ENCODE measurements at regions not wholly inside any gene's neighbourhood (a gene's known extent, or its start where the extent isn't known, plus 50 kb on each side); places are given as distances from the start of the nearest gene placed in this dataset.
A peak's percentile ranks its signal among the peaks of the same experiment; 100 is the strongest.

- Mint-ChIP-seq H3K27me3 (peaks cover 20% of the 10 kb centered on the region), H3K27ac (no peak overlapping the region), H3K36me3 (ENCODE audit: insufficient read depth) (no peaks in the 10 kb centered on the region), H3K9me3 (ENCODE audit: low read depth) (peaks cover 3% of the 10 kb centered on the region), H3K4me3 (ENCODE audit: low read depth) (no peak overlapping the region), H3K4me1 (ENCODE audit: low read depth) (no peaks in the 10 kb centered on the region)
- no peak for TF ChIP-seq CTCF (IDR thresholded peaks at IDR 0.05; ENCODE audit: unreplicated experiment)
- DNase-seq (ENCODE audit: low spot score, unreplicated experiment): no peak
These were observed 85.9 kb downstream of the C16orf95 start for GRCh38 chr16:87231295-87231694.

GRCh38 chr16:87231911-87232310 lies 85.3 kb downstream of the C16orf95 start:
- no peak overlapping the region for H3K27ac Mint-ChIP-seq
- H3K4me1 Mint-ChIP-seq (ENCODE audit: low read depth): no peaks in the 10 kb centered on the region

GRCh38 chr16:87233928-87234327 lies 83.3 kb downstream of the C16orf95 start:
- peaks cover 20% of the 10 kb centered on the region for H3K27me3 Mint-ChIP-seq
- H3K9me3 Mint-ChIP-seq (ENCODE audit: low read depth): peaks cover 3% of the 10 kb centered on the region
- H3K27ac Mint-ChIP-seq: no peak overlapping the region
- TF ChIP-seq CTCF (IDR thresholded peaks at IDR 0.05; ENCODE audit: unreplicated experiment): peak; percentile 12
- H3K4me1 Mint-ChIP-seq (ENCODE audit: low read depth): no peaks in the 10 kb centered on the region
- H3K4me3 Mint-ChIP-seq (ENCODE audit: low read depth): no peak overlapping the region
- no peak for DNase-seq (ENCODE audit: low spot score, unreplicated experiment)
- no peaks in the 10 kb centered on the region for H3K36me3 Mint-ChIP-seq (ENCODE audit: insufficient read depth)

More at GRCh38 chr16:87231911-87232310, 85.3 kb downstream of the C16orf95 start:
- Mint-ChIP-seq H3K9me3 (ENCODE audit: low read depth) (peaks cover 3% of the 10 kb centered on the region), H3K36me3 (ENCODE audit: insufficient read depth) (no peaks in the 10 kb centered on the region), H3K27me3 (peaks cover 20% of the 10 kb centered on the region), H3K4me3 (ENCODE audit: low read depth) (no peak overlapping the region)
- no peak for DNase-seq (ENCODE audit: low spot score, unreplicated experiment)
- TF ChIP-seq CTCF (IDR thresholded peaks at IDR 0.05; ENCODE audit: unreplicated experiment): no peak

- DNase-seq (ENCODE audit: low spot score, unreplicated experiment): no peak
- Mint-ChIP-seq H3K9me3 (ENCODE audit: low read depth) (peaks cover 3% of the 10 kb centered on the region), H3K4me3 (ENCODE audit: low read depth) (no peak overlapping the region), H3K36me3 (ENCODE audit: insufficient read depth) (no peaks in the 10 kb centered on the region), H3K27me3 (peaks cover 17% of the 10 kb centered on the region), H3K27ac (no peak overlapping the region), H3K4me1 (ENCODE audit: low read depth) (peaks cover 3% of the 10 kb centered on the region)
- no peak for TF ChIP-seq CTCF (IDR thresholded peaks at IDR 0.05; ENCODE audit: unreplicated experiment)
These were observed 82.6 kb downstream of the C16orf95 start for GRCh38 chr16:87234601-87235000.

GRCh38 chr16:87235810-87236515 lies 81.2 kb downstream of the C16orf95 start:
- Mint-ChIP-seq H3K4me3 (ENCODE audit: low read depth) (no peak overlapping the region), H3K27me3 (peaks cover 21% of the 10 kb centered on the region), H3K9me3 (ENCODE audit: low read depth) (peaks cover 3% of the 10 kb centered on the region), H3K27ac (peak overlapping the region; percentile 11), H3K4me1 (ENCODE audit: low read depth) (peaks cover 13% of the 10 kb centered on the region), H3K36me3 (ENCODE audit: insufficient read depth) (no peaks in the 10 kb centered on the region)
- TF ChIP-seq CTCF (IDR thresholded peaks at IDR 0.05; ENCODE audit: unreplicated experiment): peak; percentile 30
- DNase-seq (ENCODE audit: low spot score, unreplicated experiment): no peak
